OCI-LY7 (cell line): ENCODE measurements at regions not wholly inside any gene's neighbourhood (a gene's known extent, or its start where the extent isn't known, plus 50 kb on each side); places are given as distances from the start of the nearest gene placed in this dataset.

Experiments used
- BruUV-seq: library from RNA; stranded (reverse); fragments of 400-500 nt; replicated peaks from 2 replicates; lab custom pipeline; 2021; lab: Mats Ljungman, UMichigan
- CTCF ChIA-PET: fragments of 300-600 bp; sonication (Branson Sonifier 250); formaldehyde crosslinking; loops from one replicate; lab custom pipeline; 2022; ENCODE audit warnings: antibody characterized with exemption; ENCODE audit not compliant: unreplicated experiment; lab: Charles Lee
- POLR2A ChIA-PET: fragments of 300-600 bp; sonication (Branson Sonifier 250); formaldehyde crosslinking; loops from one replicate; lab custom pipeline; 2022; ENCODE audit warnings: antibody characterized with exemption; lab: Charles Lee
- DNase-seq: peaks from one replicate; pipeline ENCODE4 v3.0.0-alpha.2; 2015; ENCODE audit warnings: low spot score
- H2AFZ ChIP-seq: fragments of 200-600 bp; sonication (generic), shearing (Covaris generic); 2 replicates; pipeline ENCODE4 v1.6.1; 2014; ENCODE audit warnings: mild to moderate bottlenecking, antibody characterized with exemption, low read length, moderate library complexity
- H3K27ac ChIP-seq: fragments of 200-600 bp; sonication (generic); 2 replicates; pipeline ENCODE4 v1.5.1; 2014; ENCODE audit warnings: mixed run types, low read depth, mild to moderate bottlenecking, moderate library complexity, low read length, inconsistent platforms; ENCODE audit not compliant: poor library complexity, severe bottlenecking
- H3K36me3 ChIP-seq: fragments of 200-600 bp; sonication (generic); 2 replicates; pipeline ENCODE4 v1.6.1; 2014; ENCODE audit warnings: mild to moderate bottlenecking, antibody characterized with exemption, low read length, moderate library complexity, mixed read lengths; ENCODE audit not compliant: insufficient read depth
- H3K4me1 ChIP-seq: fragments of 200-600 bp; sonication (generic); 2 replicates; pipeline ENCODE4 v1.5.1; 2014; ENCODE audit warnings: mild to moderate bottlenecking, low read length; ENCODE audit not compliant: insufficient read depth, poor library complexity, severe bottlenecking
- H3K4me2 ChIP-seq: fragments of 200-600 bp; sonication (generic); 2 replicates; pipeline ENCODE4 v1.6.1; 2014; ENCODE audit warnings: mild to moderate bottlenecking, low read length
- H3K4me3 ChIP-seq: fragments of 200-600 bp; sonication (generic); 2 replicates; pipeline ENCODE4 v1.5.1; 2014; ENCODE audit warnings: mild to moderate bottlenecking, low read depth, low read length; ENCODE audit not compliant: poor library complexity, severe bottlenecking
- H3K79me2 ChIP-seq: fragments of 200-600 bp; sonication (generic); 2 replicates; pipeline ENCODE4 v1.6.1; 2016; ENCODE audit warnings: low read depth, mild to moderate bottlenecking, low read length, moderate library complexity, mixed read lengths; ENCODE audit not compliant: insufficient read depth
- H3K9me2 ChIP-seq: fragments of 200-600 bp; sonication (generic); 2 replicates; pipeline ENCODE4 v1.6.1; 2016; ENCODE audit warnings: mild to moderate bottlenecking, low read length, mixed read lengths; ENCODE audit not compliant: insufficient read depth
- H3K9me3 ChIP-seq: fragments of 200-600 bp; sonication (generic); 2 replicates; pipeline ENCODE4 v1.6.1; 2014; ENCODE audit warnings: mild to moderate bottlenecking, mixed run types, low read length, mixed read lengths
- H4K20me1 ChIP-seq: fragments of 200-600 bp; sonication (generic); 2 replicates; pipeline ENCODE4 v1.6.1; 2014; ENCODE audit warnings: mild to moderate bottlenecking, antibody characterized with exemption, low read length, moderate library complexity, mixed read lengths; ENCODE audit not compliant: insufficient read depth
- EZH2phosphoT487 ChIP-seq: fragments of 200-600 bp; sonication (generic); IDR thresholded peaks from 2 replicates; pipeline ENCODE4 v1.6.1; 2018; ENCODE audit warnings: low read depth, borderline replicate concordance, mild to moderate bottlenecking, mixed run types, antibody characterized with exemption, low read length, moderate library complexity, mixed read lengths
- intact Hi-C: fragments of 100-400 bp; cut with micrococcal nuclease; formaldehyde crosslinking; loops from one replicate; pipeline ENCODE4 v1.10.0; 2022; ENCODE audit not compliant: unreplicated experiment
- TF ChIP-seq, protein P1 (sequence below): fragments of 200-600 bp; sonication (generic); conservative IDR thresholded peaks from 2 replicates; pipeline ENCODE4 v1.5.1; 2014; ENCODE audit warnings: mild to moderate bottlenecking, antibody characterized with exemption, low read length, moderate library complexity, mixed read lengths

- H3K79me2 ChIP-seq = no peaks in the 10 kb centered on the region
- H2AFZ ChIP-seq = no peak overlapping the region
- H3K4me2 ChIP-seq = no peak overlapping the region
- DNase-seq = no peak
- BruUV-seq = no TSS peak
- H3K36me3 ChIP-seq = no peaks in the 10 kb centered on the region
- H3K4me1 ChIP-seq = no peaks in the 10 kb centered on the region
- TF ChIP-seq EZH2phosphoT487 = no peak
- TF ChIP-seq, protein P1, sequence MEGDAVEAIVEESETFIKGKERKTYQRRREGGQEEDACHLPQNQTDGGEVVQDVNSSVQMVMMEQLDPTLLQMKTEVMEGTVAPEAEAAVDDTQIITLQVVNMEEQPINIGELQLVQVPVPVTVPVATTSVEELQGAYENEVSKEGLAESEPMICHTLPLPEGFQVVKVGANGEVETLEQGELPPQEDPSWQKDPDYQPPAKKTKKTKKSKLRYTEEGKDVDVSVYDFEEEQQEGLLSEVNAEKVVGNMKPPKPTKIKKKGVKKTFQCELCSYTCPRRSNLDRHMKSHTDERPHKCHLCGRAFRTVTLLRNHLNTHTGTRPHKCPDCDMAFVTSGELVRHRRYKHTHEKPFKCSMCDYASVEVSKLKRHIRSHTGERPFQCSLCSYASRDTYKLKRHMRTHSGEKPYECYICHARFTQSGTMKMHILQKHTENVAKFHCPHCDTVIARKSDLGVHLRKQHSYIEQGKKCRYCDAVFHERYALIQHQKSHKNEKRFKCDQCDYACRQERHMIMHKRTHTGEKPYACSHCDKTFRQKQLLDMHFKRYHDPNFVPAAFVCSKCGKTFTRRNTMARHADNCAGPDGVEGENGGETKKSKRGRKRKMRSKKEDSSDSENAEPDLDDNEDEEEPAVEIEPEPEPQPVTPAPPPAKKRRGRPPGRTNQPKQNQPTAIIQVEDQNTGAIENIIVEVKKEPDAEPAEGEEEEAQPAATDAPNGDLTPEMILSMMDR = no peak
- intact Hi-C loops = no loop called here
- no peaks in the 10 kb centered on the region for H4K20me1 ChIP-seq
- ChIA-PET POLR2A (no interaction called here), CTCF (no interaction called here)
- H3K9me2 ChIP-seq = no peaks in the 10 kb centered on the region
- H3K4me3 ChIP-seq = no peak overlapping the region
- H3K27ac ChIP-seq = no peak overlapping the region
- H3K9me3 ChIP-seq = no peaks in the 10 kb centered on the region
These were observed 113.6 kb upstream of the IGSF21 start for GRCh38 chr1:17994046-17994445.

- no TSS peak for BruUV-seq
- H3K36me3 ChIP-seq = no peaks in the 10 kb centered on the region
These were observed 112.1 kb upstream of the IGSF21 start for GRCh38 chr1:17995480-17995879.

DNA sequence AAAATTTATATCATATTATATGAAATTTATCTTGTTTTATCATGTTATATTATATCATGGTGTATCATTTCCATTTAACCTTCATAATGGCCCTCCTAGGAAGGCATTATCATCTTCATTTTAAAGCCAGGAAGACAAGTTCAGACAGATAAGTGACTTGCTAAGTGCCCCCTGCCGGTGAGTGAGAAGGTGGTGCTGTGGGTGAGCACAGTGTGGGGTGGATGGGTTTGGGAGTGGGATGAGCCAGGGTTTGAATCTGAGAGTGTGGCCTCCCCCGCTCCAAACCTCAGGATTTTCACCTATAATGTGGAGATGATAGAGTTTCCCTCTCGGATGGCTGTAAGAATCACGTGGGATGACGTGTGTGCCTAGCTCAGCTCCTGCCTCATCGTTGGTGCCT, 108.7 kb upstream of the IGSF21 start:
- CTCF ChIA-PET = no interaction called here
- Histone ChIP-seq H3K4me3 (no peak overlapping the region), H3K36me3 (no peaks in the 10 kb centered on the region), H3K4me1 (peaks cover 7% of the 10 kb centered on the region), H3K9me3 (no peaks in the 10 kb centered on the region), H3K9me2 (no peaks in the 10 kb centered on the region), H3K27ac (no peak overlapping the region), H3K4me2 (no peak overlapping the region), H4K20me1 (no peaks in the 10 kb centered on the region), H3K79me2 (no peaks in the 10 kb centered on the region), H2AFZ (no peak overlapping the region)
- intact Hi-C loops = loop anchor here (5.0 kb wide), 1 partner anchor 103 kb away; no protein-coding TSS in a partner anchor
- TF ChIP-seq, protein P1 = no peak
- no peak for TF ChIP-seq EZH2phosphoT487
- no peak for DNase-seq
- POLR2A ChIA-PET = no interaction called here
- BruUV-seq = no TSS peak

More at GRCh38 chr1:17995480-17995879, 112.1 kb upstream of the IGSF21 start:
- no peaks in the 10 kb centered on the region for H4K20me1 ChIP-seq
- ChIA-PET CTCF (no interaction called here), POLR2A (no interaction called here)
- no peak overlapping the region for H3K27ac ChIP-seq
- no peak overlapping the region for H3K4me3 ChIP-seq
- no peaks in the 10 kb centered on the region for H3K9me3 ChIP-seq
- TF ChIP-seq, protein P1 = no peak
- no peak for TF ChIP-seq EZH2phosphoT487
- no peak overlapping the region for H3K4me2 ChIP-seq
- H3K79me2 ChIP-seq = no peaks in the 10 kb centered on the region
- peaks cover 5% of the 10 kb centered on the region for H3K4me1 ChIP-seq
- H3K9me2 ChIP-seq = no peaks in the 10 kb centered on the region
- DNase-seq = no peak
- intact Hi-C loops = loop anchor here (5.0 kb wide), 1 partner anchor 107 kb away; no protein-coding TSS in a partner anchor
- no peak overlapping the region for H2AFZ ChIP-seq
